ENCODE measurements at regions not wholly inside any gene's neighbourhood (a gene's known extent, or its start where the extent isn't known, plus 50 kb on each side); places are given as distances from the start of the nearest gene placed in this dataset.
"Not testable (repeated sequence)": the region's sequence is repeated elsewhere in the genome, so short reads cannot be mapped to it uniquely, and the experiment has no call there.

DNA sequence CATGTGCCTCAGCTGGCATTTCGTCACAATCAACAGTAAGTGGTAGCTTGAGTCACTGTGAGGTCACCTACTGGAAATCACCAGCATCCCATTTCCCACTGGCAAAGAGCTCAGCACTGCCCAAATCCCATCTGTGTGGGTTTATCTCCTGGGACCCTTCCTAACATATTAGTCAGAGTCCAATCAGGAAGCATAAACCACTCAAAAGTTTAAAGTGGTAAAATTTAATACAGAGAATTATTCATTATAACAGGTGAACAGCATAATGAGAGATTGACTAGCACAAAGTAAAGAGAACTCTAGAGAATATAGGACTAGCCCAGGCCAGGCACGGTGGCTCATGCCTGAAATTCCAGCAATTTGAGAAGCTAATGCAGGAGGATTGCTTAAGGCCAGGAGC is 107.1 kb upstream of the TP53BP2 start:
- not testable (repeated sequence) for DNase-seq

DNA sequence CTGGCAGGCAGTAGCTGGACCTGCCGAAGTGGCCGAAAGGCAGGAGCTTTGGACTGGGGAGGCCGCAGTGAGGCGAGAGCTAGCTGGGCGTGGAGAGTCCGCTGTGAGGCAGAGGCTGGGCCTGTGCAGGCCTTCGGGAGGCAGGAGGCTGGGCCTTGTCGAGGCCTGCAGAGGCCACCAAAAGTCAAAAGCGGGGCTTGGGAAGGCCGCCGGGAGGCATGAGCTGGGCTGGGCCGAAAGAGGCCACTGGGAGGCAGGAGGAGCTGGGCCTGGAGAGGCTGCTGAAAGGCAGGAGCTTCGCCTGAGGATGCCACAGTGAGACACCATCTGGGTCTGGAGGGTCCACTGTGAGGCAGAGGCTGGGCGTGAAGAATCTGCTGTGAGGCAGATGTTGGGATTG is 105.8 kb upstream of the TP53BP2 start:
- not testable (repeated sequence) for DNase-seq

DNA sequence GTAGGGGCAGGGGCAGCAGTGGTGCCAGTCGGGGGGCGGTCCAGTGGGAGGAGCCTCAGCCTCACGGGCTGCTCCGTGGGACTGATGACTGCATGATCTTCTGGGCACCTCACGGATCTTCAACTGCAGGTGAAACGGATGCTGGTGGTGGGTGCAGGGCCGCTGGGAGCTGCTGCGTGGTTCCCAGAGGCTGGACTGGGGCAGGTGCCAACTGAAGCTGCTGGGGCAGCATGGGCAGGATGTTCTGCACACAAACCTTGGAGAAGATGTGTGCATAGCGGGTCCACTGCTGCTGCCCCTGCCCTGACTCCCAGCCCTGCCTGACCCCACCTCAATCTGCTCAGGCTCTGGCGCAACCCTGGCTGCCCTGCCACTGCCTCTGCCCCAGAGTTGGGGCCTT is 104.2 kb upstream of the TP53BP2 start:
- not testable (repeated sequence) for DNase-seq

DNA sequence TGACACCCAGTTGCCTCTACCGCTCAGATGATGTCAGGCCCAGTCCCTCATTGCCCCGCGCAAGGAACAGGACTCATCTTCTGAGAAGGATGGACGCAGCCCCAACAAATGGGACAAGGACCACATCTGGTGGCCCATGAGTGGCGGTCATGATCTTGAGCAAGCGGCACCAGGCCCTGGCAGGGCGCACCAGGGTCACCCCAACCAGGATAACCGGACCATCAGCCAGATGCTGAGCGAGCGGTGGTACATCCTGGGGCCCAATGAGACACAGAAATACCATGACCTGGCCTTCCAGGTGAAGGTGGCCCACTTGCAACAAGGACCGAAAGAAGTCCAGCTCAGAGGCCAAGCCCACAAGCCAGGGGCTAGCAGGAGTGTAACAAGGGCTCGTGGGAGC is 102.3 kb upstream of the TP53BP2 start:
- not testable (repeated sequence) for DNase-seq

DNA sequence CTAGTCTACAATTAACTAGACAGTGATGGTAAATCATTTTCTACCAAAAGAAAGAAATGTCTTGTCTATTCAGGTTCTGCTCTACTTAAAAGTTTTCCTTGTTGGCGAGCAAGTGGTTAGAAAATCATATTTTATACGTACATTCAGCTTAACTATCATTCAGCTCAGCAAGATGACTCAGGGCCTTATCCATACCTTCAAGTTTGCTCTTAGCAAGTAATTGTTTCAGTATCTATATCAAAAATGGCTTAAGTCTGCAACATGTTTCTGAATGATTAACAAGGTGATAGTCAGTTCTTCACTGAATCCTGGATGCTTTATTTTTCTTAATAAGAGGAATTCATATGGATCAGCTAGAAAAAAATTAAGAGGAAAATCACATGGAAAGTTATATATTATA is 90.8 kb upstream of the TP53BP2 start:
- DNase-seq = not testable (repeated sequence)

DNA sequence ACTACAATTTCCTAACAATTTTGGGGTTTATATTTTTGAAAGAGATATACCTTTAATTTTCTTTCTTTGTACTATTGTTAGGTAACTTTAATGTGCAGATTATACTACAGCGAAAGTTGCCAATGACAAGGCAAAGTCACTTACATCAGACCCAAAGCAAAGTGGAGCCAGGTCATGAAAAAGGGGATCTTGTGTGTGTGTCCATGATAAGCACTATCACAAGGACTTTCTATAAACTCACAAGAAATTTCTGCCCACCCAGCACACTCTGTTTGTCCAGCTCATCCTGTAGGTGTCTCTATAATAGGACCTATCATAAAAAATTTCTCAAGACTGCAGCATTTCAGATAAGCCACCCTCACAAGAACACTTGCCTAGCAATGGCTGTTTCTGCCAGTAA is 85.7 kb upstream of the TP53BP2 start:
- not testable (repeated sequence) for DNase-seq

DNA sequence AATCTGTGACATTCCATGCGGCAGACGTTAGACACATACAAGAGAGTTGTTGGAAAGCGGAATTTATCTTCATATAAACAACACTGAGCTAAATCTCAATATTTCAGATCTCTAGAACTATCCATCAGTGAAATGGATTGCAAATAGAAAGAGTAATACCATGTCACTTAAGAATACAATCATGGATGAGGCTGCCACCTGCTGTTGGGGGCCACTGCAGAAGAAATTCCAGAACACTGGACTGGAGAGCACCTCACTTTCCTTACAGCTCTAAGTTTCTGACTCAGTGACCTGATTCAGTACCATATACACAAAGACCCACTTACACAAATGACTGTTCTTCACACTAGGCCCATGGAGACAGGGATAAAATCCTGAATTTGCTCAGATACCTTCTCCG is 75.1 kb upstream of the TP53BP2 start:
- DNase-seq = not testable (repeated sequence)

DNA sequence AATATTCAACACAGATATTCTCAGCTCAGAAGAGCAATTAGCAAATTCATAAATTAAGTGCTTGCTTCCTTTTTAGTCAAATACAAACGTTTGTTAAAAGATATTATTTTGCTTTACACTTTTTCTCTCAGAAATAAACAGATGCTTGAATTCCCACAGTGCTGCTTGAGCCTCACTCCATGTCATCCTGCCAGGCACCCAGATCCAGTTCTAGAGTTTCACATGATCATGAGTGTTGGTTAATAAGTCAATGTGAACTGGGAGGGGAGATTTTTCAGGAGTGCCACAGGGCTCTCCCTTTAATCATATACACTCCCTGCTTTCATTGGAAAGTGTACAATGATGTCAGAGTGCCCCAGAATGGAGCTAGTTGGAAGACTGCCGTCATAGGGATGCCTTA is 69.7 kb upstream of the TP53BP2 start:
- DNase-seq = not testable (repeated sequence)

DNA sequence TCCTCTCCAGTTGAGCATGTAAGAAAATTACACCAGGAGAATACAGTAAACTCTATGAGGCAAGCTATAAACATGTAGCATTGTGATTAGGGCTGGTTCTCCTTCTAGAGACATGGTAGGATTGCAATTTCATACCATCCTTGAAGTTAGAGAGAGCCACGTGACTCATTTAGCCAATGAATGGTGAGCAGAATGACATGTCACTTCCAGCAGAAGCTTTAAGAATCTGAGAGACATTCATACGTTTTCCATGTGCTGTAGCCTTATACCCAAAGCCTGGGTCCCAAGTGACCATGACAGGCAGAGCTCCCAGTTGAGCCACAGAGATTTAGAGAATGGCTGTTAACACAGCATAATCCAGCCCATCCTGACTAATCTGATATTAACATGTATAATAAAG is 68.0 kb upstream of the TP53BP2 start:
- not testable (repeated sequence) for DNase-seq

DNA sequence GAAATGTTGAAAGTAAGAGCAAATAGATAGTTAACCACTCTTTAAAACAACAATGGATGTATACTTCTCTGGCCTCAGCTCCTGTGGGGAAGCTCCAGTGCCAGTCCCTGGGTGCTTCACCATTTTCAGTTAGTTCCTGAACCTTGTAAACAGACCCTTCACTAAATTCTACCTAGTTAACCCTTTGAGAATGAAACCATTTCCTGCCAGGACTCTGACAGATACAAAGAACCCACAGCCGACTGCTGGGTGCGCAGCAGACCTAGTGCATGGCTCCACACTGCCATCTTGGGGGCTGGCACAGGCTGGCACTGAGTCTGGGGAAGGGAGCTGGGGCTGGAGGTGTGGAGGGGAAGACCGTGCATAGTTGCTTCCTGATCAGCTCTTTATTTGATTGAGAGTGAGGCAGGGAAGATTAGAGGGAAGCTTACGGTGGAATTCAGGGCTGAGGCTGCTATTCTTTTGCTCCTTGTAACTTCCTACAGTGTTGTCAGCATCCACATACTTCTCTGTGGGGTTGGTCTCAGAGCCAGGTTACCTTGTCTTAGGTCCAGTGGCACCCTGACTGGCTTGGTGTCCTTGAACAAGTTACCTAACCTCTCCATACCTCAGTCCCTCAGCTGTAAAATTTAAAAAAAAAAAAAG is 62.3 kb upstream of the TP53BP2 start:
- DNase-seq = not testable (repeated sequence)

DNA sequence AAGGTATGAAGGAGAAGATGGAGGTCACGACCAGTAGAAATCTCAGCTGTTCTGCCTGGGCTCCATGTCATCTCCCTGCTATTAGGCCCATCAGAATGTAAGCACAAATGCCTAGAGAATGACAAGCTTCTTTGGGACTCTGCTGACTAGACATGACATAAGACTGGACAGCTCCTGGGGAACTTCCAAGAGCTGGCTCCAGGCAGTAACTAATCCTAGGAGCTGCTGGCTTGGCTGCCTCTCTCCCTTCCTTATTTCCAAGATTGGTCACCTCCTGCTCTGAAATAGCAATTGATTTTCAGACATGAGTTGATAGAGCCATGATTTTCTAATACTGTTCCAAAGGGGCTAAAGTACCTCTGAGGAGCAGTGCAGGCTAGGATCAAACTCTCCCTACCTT is 57.5 kb upstream of the TP53BP2 start:
- DNase-seq = not testable (repeated sequence)

DNA sequence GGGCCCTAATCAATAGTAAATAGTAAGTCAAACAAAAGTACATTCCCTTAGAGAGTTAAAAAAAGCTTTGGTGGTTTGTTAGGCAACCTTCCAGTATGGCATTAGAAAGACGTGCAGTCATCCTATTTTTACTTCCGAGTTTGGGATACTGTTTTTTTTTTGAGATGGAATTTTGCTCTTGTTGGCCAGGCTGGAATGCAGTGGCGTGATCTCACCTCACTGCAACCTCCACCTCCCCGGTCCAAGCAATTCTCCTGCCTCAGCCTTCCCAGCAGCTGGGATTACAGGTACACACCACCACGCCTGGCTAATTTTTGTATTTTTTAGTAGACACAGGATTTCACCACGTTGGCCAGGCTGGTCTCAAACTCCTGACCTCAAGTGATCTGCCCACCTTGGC is 54.0 kb upstream of the TP53BP2 start:
- DNase-seq = not testable (repeated sequence)

DNA sequence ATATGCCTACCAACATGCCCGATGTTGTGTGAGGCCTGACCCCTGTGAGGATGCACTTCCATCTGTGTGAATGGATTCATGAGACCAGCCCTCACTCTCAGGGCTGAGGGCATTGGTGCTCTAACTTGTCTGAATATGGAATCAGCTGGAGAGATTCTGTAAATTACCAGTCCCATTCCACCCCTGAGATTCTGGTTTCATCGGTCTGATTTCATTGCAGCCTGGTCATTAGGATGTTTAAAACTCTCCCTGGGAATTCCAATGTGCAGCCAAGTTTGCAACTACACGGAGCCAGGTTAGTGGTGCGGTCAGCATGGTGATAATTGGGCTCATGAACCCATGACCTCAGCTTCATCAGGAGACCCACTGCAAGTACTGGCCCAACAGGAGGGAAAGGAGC is 51.4 kb upstream of the TP53BP2 start:
- not testable (repeated sequence) for DNase-seq

DNA sequence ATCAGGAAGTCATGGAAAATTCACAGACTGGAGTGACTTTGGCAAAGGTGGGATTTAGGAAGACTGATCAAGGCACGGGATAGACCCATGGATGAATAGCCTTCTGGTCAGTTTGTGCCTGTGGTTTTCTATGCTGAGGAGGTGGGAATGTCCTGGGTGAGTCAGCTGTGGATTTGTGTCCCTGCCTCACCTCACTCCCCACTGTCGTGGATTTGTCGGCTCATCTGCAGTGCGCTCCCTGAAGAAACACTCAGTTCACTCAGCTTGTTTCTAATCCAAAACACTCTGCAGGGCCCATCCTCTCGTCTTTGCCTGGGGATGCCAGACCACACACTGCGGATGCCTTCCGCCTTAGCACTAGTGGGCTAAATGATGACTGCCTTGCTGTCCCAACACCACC is 50.2 kb upstream of the TP53BP2 start:
- not testable (repeated sequence) for DNase-seq

All from femur (tissue), 1 donor.